ENCODE measurements at regions not wholly inside any gene's neighbourhood (a gene's known extent, or its start where the extent isn't known, plus 50 kb on each side); places are given as distances from the start of the nearest gene placed in this dataset.
"Not testable (repeated sequence)": the region's sequence is repeated elsewhere in the genome, so short reads cannot be mapped to it uniquely, and the experiment has no call there.

- intact Hi-C loops (cut with DNase I); ATAC-seq; DNase-seq (ENCODE audit: missing footprints): not testable (repeated sequence)
Measured at GRCh38 chr3:191927183-191927817, 466.3 kb downstream of the PYDC2 start.

GRCh38 chr3:191927998-191928397 is 467.0 kb downstream of the PYDC2 start:
- intact Hi-C loops (cut with DNase I); ATAC-seq; DNase-seq (ENCODE audit: missing footprints): not testable (repeated sequence)

- intact Hi-C loops (cut with DNase I): no loop called here
- no peak for DNase-seq (ENCODE audit: missing footprints)
- ATAC-seq: no peak
Measured at GRCh38 chr3:191944835-191945234, 483.9 kb downstream of the PYDC2 start.

- intact Hi-C loops (cut with DNase I): no loop called here
- DNase-seq (ENCODE audit: missing footprints) (no peak), ATAC-seq (no peak)
Measured at GRCh38 chr3:191952186-191952585, 491.2 kb downstream of the PYDC2 start.

GRCh38 chr3:191952609-191953008 is 491.6 kb downstream of the PYDC2 start:
- ATAC-seq: no peak
- intact Hi-C loops (cut with DNase I): no loop called here
- DNase-seq (ENCODE audit: missing footprints): peak; percentile 47

- intact Hi-C loops (cut with DNase I): no loop called here
- no peak for ATAC-seq
- no peak for DNase-seq (ENCODE audit: missing footprints)
Measured at GRCh38 chr3:191958980-191959671, 498.2 kb downstream of the PYDC2 start.

- intact Hi-C loops (cut with DNase I): no loop called here
- no peak for ATAC-seq
Measured at GRCh38 chr3:191959876-191960413, 499.0 kb downstream of the PYDC2 start.

GRCh38 chr3:191961022-191961421 is 500.1 kb downstream of the PYDC2 start:
- DNase-seq (ENCODE audit: missing footprints) (no peak), ATAC-seq (no peak)
- intact Hi-C loops (cut with DNase I): no loop called here

More at GRCh38 chr3:191959876-191960413, 499.0 kb downstream of the PYDC2 start:
- no peak for DNase-seq (ENCODE audit: missing footprints)

GRCh38 chr3:191961529-191961928 is 500.6 kb downstream of the PYDC2 start:
- DNase-seq (ENCODE audit: missing footprints) (no peak), ATAC-seq (no peak)
- intact Hi-C loops (cut with DNase I): no loop called here

- intact Hi-C loops (cut with DNase I): no loop called here
- DNase-seq (ENCODE audit: missing footprints): no peak
- ATAC-seq: no peak
Measured at GRCh38 chr3:191962324-191962723, 501.4 kb downstream of the PYDC2 start.

GRCh38 chr3:191963182-191963581 is 502.2 kb downstream of the PYDC2 start:
- DNase-seq (ENCODE audit: missing footprints) (no peak), ATAC-seq (no peak)
- intact Hi-C loops (cut with DNase I): no loop called here

GRCh38 chr3:191966556-191966955 is 505.6 kb downstream of the PYDC2 start:
- DNase-seq (ENCODE audit: missing footprints) (no peak), ATAC-seq (no peak)
- intact Hi-C loops (cut with DNase I): no loop called here

GRCh38 chr3:191968299-191968698 is 507.3 kb downstream of the PYDC2 start:
- no peak for DNase-seq (ENCODE audit: missing footprints)
- ATAC-seq: no peak
- intact Hi-C loops (cut with DNase I): no loop called here

GRCh38 chr3:191972714-191973398 is 511.9 kb downstream of the PYDC2 start:
- intact Hi-C loops (cut with DNase I): no loop called here
- no peak for DNase-seq (ENCODE audit: missing footprints)
- ATAC-seq: no peak

- no peak for ATAC-seq
- no peak for DNase-seq (ENCODE audit: missing footprints)
- intact Hi-C loops (cut with DNase I): no loop called here
Measured at GRCh38 chr3:191973820-191974219, 512.9 kb downstream of the PYDC2 start.

GRCh38 chr3:191975936-191976335 is 515.0 kb downstream of the PYDC2 start:
- DNase-seq (ENCODE audit: missing footprints) (no peak), ATAC-seq (no peak)
- intact Hi-C loops (cut with DNase I): no loop called here

- DNase-seq (ENCODE audit: missing footprints): no peak
- no peak for ATAC-seq
- intact Hi-C loops (cut with DNase I): no loop called here
Measured at GRCh38 chr3:191980443-191980842, 519.5 kb downstream of the PYDC2 start.

GRCh38 chr3:191982481-191982880 is 521.5 kb downstream of the PYDC2 start:
- intact Hi-C loops (cut with DNase I): no loop called here
- DNase-seq (ENCODE audit: missing footprints) (no peak), ATAC-seq (no peak)

- no peak for ATAC-seq
- DNase-seq (ENCODE audit: missing footprints): no peak
- intact Hi-C loops (cut with DNase I): no loop called here
Measured at GRCh38 chr3:191985691-191986090, 524.7 kb downstream of the PYDC2 start.

- intact Hi-C loops (cut with DNase I): no loop called here
- DNase-seq (ENCODE audit: missing footprints) (no peak), ATAC-seq (no peak)
Measured at GRCh38 chr3:191987831-191988350, 526.9 kb downstream of the PYDC2 start.

All from Right ventricle myocardium inferior (tissue), 1 donor.